ENCODE measurements at regions not wholly inside any gene's neighbourhood (a gene's known extent, or its start where the extent isn't known, plus 50 kb on each side); places are given as distances from the start of the nearest gene placed in this dataset.

DNA sequence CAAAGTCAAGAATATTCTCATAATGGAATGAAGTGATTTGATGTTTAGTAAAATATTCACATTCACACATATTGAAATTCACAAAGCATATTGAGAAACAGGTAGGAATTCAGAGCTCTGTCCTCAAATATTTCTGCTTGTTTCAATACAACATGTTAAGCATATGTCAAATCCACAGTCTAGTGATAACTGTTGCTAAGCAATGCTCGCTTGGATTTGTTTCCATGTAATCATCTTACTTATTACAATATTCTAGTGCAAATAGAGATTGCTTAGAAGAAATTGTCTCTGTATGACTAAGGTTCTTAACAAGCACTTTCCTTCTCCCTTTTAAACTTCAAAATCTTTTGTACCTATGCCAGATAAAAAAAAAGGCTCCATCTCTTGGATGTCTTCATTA lies 995.7 kb downstream of the CDH18 start:
- Histone ChIP-seq H3K9me3 (no peaks in the 10 kb centered on the region), H3K4me3 (no peak overlapping the region), H3K36me3 (no peaks in the 10 kb centered on the region), H3K4me1 (no peaks in the 10 kb centered on the region), H3K27ac (no peak overlapping the region), H3K27me3 (peaks cover 0 to 3% of the 10 kb centered on the region in 2 donors)
- DNase-seq, result no peak
- TF ChIP-seq, protein P1, sequence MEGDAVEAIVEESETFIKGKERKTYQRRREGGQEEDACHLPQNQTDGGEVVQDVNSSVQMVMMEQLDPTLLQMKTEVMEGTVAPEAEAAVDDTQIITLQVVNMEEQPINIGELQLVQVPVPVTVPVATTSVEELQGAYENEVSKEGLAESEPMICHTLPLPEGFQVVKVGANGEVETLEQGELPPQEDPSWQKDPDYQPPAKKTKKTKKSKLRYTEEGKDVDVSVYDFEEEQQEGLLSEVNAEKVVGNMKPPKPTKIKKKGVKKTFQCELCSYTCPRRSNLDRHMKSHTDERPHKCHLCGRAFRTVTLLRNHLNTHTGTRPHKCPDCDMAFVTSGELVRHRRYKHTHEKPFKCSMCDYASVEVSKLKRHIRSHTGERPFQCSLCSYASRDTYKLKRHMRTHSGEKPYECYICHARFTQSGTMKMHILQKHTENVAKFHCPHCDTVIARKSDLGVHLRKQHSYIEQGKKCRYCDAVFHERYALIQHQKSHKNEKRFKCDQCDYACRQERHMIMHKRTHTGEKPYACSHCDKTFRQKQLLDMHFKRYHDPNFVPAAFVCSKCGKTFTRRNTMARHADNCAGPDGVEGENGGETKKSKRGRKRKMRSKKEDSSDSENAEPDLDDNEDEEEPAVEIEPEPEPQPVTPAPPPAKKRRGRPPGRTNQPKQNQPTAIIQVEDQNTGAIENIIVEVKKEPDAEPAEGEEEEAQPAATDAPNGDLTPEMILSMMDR (IDR thresholded peaks at IDR 0.05), result no peak
- no peak for TF ChIP-seq POLR2A (IDR thresholded peaks at IDR 0.05)
- intact Hi-C loops (cut with DNase I; ENCODE audit: low total_unique reads), result no loop called here

DNA sequence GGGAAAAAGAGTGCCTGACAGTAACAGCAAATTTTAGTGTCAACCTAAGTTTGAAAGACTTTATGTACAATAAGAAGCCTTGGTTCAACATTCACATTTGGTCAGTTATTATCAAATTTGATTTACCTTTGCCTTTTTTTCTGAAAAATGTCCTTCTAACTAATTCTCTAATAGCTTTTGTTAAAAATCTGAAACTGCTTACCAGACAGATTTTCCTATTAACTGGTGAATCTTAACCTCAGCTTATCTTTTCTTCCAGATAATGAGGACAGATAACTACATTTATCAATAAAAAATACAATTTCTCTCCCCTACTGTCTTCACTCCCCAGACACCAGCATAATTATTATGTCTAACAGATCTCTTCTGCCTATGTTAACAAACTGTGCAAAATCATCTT lies 988.5 kb downstream of the CDH18 start:
- no peak overlapping the region for H3K27ac ChIP-seq
- H3K36me3 ChIP-seq, result no peaks in the 10 kb centered on the region
- intact Hi-C loops (cut with DNase I; ENCODE audit: low total_unique reads), result no loop called here
- no peak for DNase-seq
- H3K4me1 ChIP-seq, result no peaks in the 10 kb centered on the region
- no peaks in the 10 kb centered on the region for H3K27me3 ChIP-seq
- TF ChIP-seq POLR2A (IDR thresholded peaks at IDR 0.05), result no peak
- TF ChIP-seq, protein P1 (IDR thresholded peaks at IDR 0.05), result no peak
- no peaks in the 10 kb centered on the region for H3K9me3 ChIP-seq
- H3K4me3 ChIP-seq, result no peak overlapping the region

DNA sequence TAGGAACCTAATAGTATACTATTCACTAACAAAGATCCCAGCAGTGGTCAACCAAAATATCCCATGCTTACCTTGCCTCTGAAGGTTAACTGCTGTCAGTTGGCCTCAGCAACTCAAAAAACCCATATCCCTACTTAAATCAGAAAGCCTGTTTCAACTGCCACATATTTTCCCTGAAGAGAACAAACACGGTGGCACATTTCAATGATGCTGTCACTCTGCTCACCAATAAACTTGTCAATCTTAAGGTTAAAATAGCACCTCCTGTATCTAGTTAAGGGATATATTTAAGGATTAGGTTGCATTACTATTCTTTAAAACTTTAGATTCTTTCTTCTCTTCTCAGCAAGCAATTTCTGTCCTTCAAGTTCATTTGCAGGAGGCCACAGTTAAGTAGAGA lies 986.9 kb downstream of the CDH18 start:
- no peak for DNase-seq
- H3K27me3 ChIP-seq, result no peaks in the 10 kb centered on the region
- no peaks in the 10 kb centered on the region for H3K9me3 ChIP-seq
- TF ChIP-seq, protein P1 (IDR thresholded peaks at IDR 0.05), result no peak
- no peak for TF ChIP-seq POLR2A (IDR thresholded peaks at IDR 0.05)
- no peak overlapping the region for H3K4me3 ChIP-seq
- intact Hi-C loops (cut with DNase I; ENCODE audit: low total_unique reads), result no loop called here
- no peak overlapping the region for H3K27ac ChIP-seq
- no peaks in the 10 kb centered on the region for H3K4me1 ChIP-seq
- no peaks in the 10 kb centered on the region for H3K36me3 ChIP-seq

DNA sequence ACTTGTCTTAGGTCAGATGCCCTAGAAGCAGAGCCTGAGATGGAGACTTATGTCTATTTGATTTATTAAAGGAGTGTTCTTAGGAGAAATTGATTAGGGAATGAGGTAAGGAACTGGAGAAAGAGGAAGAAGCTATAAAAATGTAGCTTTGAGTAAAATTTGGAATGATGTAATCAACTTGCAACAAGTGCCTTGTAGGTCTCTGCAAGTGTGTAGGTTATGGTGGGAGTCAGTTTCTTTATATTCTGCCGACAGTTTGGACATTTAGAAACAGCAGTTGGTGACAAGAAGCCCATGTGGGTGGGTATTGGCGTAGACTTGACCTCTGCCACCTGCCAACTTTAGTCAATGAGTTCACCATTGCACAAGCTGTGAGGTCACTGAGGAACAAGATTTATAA lies 986.5 kb downstream of the CDH18 start:
- H3K4me1 ChIP-seq, result no peaks in the 10 kb centered on the region
- no peak overlapping the region for H3K4me3 ChIP-seq
- H3K27me3 ChIP-seq, result no peaks in the 10 kb centered on the region
- H3K36me3 ChIP-seq, result no peaks in the 10 kb centered on the region
- no peak for TF ChIP-seq POLR2A (IDR thresholded peaks at IDR 0.05)
- intact Hi-C loops (cut with DNase I; ENCODE audit: low total_unique reads), result no loop called here
- no peaks in the 10 kb centered on the region for H3K9me3 ChIP-seq
- no peak for DNase-seq
- no peak overlapping the region for H3K27ac ChIP-seq

DNA sequence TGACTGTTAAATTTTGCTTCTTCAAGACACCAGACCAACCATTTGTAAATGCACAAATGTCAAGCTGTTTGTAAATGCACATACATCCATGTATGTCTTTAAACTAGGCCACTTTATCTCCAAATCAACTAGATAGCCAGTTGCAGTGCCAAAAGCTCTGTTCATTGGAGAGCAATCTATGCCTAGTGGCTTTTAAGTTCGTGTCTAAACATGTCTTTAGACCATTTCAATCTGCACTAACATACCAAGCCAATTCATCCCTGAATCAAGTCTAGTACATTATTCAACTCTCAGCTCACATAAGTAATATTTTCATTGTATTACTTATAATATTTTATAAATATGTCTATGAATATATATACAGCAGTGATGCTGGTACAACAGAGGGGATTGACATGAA lies 985.9 kb downstream of the CDH18 start:
- no peak for DNase-seq
- Histone ChIP-seq H3K4me1 (no peaks in the 10 kb centered on the region), H3K4me3 (no peak overlapping the region), H3K27me3 (no peaks in the 10 kb centered on the region), H3K9me3 (no peaks in the 10 kb centered on the region), H3K27ac (no peak overlapping the region), H3K36me3 (no peaks in the 10 kb centered on the region)
- no peak for TF ChIP-seq POLR2A (IDR thresholded peaks at IDR 0.05)
- TF ChIP-seq, protein P1 (IDR thresholded peaks at IDR 0.05), result no peak
- intact Hi-C loops (cut with DNase I; ENCODE audit: low total_unique reads), result no loop called here

DNA sequence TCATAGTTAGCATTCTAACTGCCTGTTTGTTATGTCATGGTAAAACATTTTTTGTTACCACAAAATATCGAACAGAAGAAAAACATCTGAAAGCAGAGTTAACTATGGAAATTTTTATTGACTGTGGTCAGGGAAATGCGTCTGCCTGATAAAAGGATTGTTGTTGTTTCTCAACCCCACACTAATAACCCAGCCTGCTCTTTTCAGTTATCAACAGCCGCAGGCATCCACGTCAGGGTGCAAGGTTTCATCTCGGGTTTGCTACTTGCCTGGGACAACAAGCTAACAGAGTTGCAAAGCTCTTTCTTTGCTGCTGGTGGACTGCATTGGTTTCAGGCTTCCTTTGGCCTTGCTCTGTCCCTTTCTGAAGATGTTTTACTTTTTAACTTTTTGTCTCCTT lies 969.2 kb downstream of the CDH18 start:
- DNase-seq, result no peak
- H3K9me3 ChIP-seq, result no peaks in the 10 kb centered on the region
- no peaks in the 10 kb centered on the region for H3K27me3 ChIP-seq
- H3K36me3 ChIP-seq, result no peaks in the 10 kb centered on the region
- no peak overlapping the region for H3K27ac ChIP-seq
- H3K4me1 ChIP-seq, result no peaks in the 10 kb centered on the region
- TF ChIP-seq, protein P1 (IDR thresholded peaks at IDR 0.05), result no peak
- TF ChIP-seq POLR2A (IDR thresholded peaks at IDR 0.05), result no peak
- no peak overlapping the region for H3K4me3 ChIP-seq
- intact Hi-C loops (cut with DNase I; ENCODE audit: low total_unique reads), result no loop called here

Measured in uterus (tissue), 3 donors.